Transverse colon (tissue), 4 donors: ENCODE measurements at regions not wholly inside any gene's neighbourhood (a gene's known extent, or its start where the extent isn't known, plus 50 kb on each side); places are given as distances from the start of the nearest gene placed in this dataset.

Experiments used
- CTCF ChIP-seq, 5 experiments: fragments of 200-600 bp in 3 of 5; fragments of 450-650 bp in 2 of 5; sonication (generic) in 3 of 5; IDR thresholded peaks; 1 replicate in 2 of 5; 2 replicates in 3 of 5; pipeline ENCODE4 v1.5.1; 2016 to 2017; ENCODE audit warnings: antibody characterized with exemption in 5 of 5, inconsistent platforms in 3 of 5, mild to moderate bottlenecking in 2 of 5, moderate library complexity in 1 of 5
- EP300 ChIP-seq: sonication (generic); formaldehyde crosslinking; IDR thresholded peaks from one replicate; pipeline ENCODE4 v1.6.1; 2017; ENCODE audit warnings: antibody characterized with exemption, low read depth
- POLR2A ChIP-seq: fragments of 450-650 bp; IDR thresholded peaks from one replicate; pipeline ENCODE4 v1.6.1; 2016; ENCODE audit warnings: antibody characterized with exemption, mild to moderate bottlenecking, moderate library complexity
- POLR2AphosphoS5 ChIP-seq, 3 donors: sonication (generic); formaldehyde crosslinking; IDR thresholded peaks; one replicate each; pipeline ENCODE4 v1.6.1; 2016; ENCODE audit warnings: antibody characterized with exemption in 3 of 3

DNA sequence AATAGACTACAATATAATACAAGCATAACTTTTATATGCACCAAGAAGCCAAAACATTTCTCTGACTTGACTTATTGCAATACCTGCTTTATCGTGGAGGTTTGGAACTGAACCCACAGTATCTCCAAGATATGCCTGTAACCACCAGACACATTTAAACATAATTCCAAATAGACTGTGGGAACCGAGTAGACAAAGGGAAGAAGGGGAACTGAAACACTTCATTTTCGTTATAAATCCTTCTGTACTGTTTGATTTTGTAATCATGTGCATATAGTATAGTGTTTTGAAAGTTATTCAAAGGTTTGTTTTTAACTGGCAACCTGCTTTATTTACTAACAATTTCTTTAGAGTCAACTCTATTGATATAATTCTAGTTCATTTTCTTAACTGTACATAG, 154.9 kb upstream of the BEND6 start:
- no peak for TF ChIP-seq POLR2A
- no peak for TF ChIP-seq EP300
- no peak for TF ChIP-seq CTCF (IDR thresholded peaks at IDR 0.05)
- TF ChIP-seq POLR2AphosphoS5 (IDR thresholded peaks at IDR 0.05): no peak
